Fibroblast of skin of right biceps (primary cell): ENCODE measurements at regions not wholly inside any gene's neighbourhood (a gene's known extent, or its start where the extent isn't known, plus 50 kb on each side); places are given as distances from the start of the nearest gene placed in this dataset.
"Not testable (repeated sequence)": the region's sequence is repeated elsewhere in the genome, so short reads cannot be mapped to it uniquely, and the experiment has no call there.

Experiments
- DNase-seq: peaks from one replicate; pipeline ENCODE4 v3.0.0-alpha.2; 2013

DNA sequence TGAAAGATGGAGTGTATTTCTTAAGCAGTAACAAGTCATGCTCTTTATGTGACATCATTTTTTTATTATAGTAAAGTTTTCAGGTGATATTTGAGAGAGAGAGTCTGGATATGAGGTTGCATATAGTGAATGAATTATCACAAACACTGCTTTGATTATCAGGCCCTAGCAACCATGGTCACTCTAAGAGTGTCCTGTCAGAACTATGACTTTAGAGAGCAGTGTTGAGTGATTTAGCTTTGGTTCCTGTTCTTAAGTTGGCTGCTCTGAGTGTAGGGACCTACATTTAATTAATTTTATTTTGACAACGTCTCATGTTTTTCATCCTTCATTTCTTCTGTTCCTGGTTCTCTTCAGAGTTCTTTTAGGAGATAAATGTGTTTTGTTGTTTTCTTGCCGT, 275.5 kb downstream of the KCNJ3 start:
- no peak for DNase-seq

DNA sequence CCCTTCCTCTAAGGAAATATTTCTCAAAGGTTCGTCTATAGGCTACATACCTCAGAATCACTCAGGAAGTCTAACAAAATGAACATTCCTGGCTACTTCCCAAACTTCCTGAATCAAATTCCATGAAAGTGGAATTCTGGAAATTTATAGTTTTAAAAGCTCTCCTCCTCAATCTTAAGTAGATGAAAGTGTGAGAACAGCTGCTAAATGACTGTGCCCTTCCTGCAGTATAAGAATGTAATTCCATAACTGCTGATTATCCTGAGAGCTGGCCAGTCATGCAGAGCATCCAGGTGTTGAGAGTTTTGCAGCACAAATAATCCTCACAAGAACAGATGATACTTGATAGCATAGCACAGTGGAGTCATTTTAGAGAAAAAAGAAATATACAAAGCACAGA, 265.0 kb downstream of the KCNJ3 start:
- DNase-seq = no peak

GRCh38 chr2:154961676-154962075, 263.2 kb downstream of the KCNJ3 start:
- DNase-seq = no peak

GRCh38 chr2:154960802-154961583, 262.5 kb downstream of the KCNJ3 start:
- no peak for DNase-seq

DNA sequence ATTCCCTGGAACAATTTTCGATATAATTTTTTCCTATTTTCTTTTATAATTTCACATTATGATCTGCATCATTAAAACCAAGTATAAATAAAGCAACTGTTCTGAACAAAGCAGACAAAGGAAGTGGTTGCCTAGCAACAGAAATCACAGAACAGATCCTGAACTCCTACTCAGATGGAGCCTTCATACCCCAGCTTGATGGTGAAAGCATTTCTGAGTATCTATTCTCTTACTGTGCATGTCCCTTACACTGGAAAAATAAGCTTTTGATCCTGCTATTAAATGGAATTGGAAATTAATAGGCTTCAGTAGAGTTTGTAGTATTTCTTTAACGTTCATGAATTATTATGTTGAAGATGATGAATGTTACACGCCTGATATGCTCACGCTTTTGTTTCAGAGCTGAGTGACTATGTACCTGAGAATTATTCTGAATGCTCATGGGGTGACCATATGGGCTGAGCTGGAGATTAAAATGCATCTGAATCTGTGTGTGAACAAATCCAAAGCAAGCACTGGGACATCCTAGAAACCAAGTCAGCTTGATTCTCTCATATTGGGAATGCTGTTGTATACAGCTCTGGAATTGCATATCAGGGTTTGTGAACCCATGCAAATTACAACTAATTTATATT, 254.0 kb downstream of the KCNJ3 start:
- DNase-seq = no peak

DNA sequence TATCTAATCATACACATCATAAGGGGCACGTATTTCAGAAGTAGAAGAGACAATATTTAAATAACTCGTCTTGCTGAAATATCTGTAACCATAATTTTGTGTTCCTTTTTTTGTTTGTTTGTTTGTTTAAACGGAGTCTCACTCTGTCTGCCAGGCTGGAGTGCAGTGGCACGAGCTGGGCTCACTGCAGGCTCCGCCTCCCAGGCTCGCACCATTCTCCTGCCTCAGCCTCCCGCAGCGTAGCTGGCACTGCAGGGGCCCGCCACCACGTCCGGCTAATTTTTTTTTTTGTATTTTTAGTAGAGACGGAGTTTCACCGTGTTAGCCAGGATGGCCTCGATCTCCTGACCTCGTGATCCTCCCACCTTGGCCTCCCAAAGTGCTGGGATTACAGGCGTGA, 248.9 kb downstream of the KCNJ3 start:
- DNase-seq = not testable (repeated sequence)

DNA sequence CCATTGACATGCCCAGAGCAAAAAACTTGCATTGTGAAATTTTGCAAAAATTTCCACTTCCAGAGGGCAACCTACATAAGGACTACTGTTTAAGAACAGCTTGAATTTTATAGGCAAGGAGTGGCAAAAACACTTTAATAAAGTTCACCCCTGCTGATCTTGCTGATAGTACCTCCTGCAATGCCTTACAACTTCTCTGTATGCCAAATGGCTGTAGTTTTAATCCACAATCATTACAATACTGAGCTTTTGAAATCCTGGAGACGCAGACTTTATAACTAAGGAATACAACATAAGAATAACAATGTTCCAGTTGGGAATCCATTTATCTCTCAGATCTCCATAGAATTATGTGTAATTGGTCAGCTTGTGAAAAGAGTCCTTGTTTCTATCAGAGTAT, 247.5 kb downstream of the KCNJ3 start:
- no peak for DNase-seq

- no peak for DNase-seq
These were observed 242.9 kb downstream of the KCNJ3 start for GRCh38 chr2:154941379-154941778.

DNA sequence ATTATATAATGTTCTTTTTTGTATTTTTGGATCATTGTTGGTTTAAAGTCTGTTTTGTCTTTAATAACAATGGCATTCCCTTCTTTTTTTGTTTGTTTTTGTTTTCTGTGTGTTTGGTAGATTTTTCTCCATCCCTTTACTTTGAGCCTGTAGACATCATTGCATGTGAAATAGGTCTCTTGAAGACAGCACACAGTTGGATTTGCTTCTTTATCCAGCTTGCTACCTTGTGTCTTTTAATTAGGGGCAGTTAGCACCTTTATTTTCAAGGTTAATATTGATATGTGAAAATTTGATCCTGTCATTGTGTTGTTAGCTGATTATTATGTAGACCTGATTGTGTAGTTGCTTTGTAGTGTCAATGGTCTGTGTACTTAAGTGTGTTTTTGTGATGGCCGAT, 235.7 kb downstream of the KCNJ3 start:
- no peak for DNase-seq

GRCh38 chr2:154924531-154924930, 226.0 kb downstream of the KCNJ3 start:
- no peak for DNase-seq

DNA sequence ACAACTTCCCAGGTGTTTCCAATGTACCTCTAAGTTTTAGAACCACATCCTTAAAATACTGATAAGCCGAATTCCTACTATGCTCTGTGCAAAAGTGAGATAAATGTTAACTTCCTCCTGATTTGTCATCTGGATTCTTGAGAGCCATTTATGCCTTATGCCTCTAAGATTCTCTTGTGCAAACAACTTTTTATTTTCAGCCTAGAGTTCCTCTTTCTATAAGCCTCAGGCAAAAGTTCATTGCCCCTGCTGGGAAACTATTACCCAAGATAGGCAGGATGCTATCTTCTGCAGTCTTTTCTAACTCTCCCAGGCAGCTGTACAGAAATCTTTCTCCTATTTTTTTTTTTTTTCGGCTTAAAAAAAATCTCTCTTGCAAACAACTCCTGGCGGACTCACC, 216.1 kb downstream of the KCNJ3 start:
- no peak for DNase-seq

DNA sequence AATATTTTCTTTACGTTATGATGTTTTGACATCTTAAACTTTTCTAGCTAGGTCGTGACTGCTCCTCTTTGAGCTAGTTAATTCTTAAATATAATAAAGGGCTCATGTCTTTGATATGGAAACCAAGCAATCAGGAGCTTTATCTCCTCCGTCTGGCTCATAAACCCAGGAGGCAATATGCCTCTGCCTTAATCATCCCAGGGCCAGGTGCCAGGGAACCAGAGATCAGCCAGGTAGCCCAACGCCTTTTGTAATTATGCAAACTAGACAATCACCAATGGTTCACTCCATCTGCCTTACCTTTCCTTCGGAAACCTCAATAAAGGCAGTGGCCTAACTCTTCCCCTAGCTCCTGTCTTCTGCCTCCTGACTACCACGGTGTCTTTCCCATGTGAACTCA, 213.7 kb downstream of the KCNJ3 start:
- DNase-seq = no peak

DNA sequence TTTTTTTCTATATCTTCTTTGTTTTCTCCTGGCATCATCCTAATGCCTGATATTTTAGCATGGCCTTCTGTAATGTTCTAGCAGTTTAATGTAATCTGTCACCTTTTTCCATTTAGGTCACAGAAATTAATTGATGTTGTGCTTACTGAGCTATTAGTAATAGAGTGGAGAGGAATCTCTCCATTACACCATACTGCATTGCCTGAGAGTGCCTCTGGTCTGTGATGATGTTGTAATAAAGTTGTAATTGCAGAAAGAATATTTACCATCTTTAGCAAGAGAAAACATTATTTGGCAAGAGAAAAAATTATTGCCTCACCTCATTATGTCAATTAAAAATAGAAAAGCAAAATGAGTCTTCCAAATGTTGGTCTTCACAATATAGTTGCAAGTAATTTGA, 213.2 kb downstream of the KCNJ3 start:
- DNase-seq = no peak

DNA sequence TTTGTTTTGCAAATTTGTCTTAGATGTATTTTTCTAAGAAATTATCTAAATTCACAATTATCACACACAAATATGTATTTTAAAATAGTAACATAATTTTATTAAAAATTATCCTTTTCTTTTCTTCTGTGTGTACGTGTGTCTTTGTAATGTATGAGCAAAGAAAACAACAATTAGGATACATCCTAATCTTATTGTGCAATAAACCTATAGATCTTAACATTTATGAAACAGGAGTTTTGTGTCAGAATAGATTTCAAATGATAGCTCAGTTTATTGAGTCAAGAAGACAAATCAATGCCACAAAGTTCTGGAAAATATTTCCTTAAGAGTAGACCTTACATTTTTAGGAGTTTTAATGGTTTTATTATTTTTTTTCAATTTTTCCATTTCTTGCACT, 212.2 kb downstream of the KCNJ3 start:
- DNase-seq = no peak

DNA sequence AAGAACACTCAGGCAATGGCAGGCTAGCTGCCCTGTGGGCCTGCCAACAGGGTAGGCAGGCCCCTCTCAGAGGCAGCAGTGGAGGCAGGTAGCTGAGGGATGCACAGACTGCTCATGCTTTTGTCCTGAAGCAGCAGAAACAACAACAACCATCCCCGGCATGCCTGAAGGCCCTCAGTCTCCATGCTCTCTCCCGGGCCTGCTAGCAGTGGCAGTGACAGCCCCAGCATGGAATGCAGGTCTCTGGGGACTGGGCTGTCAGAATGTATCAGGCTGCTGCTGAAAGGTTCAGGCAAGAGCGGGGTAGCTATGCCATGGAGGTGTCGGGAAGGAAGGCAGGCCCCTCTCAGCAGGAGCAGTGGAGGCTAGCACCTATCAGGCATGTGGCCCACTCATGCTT, 209.8 kb downstream of the KCNJ3 start:
- no peak for DNase-seq
